GM19099 (cell line): ENCODE measurements at regions not wholly inside any gene's neighbourhood (a gene's known extent, or its start where the extent isn't known, plus 50 kb on each side); places are given as distances from the start of the nearest gene placed in this dataset.

Experiments
- POLR2A ChIP-seq: IDR thresholded peaks from 3 replicates; pipeline ENCODE4 v1.6.1; 2011; ENCODE audit warnings: low read depth; ENCODE audit not compliant: insufficient read length; ENCODE audit errors: extremely low read depth

DNA sequence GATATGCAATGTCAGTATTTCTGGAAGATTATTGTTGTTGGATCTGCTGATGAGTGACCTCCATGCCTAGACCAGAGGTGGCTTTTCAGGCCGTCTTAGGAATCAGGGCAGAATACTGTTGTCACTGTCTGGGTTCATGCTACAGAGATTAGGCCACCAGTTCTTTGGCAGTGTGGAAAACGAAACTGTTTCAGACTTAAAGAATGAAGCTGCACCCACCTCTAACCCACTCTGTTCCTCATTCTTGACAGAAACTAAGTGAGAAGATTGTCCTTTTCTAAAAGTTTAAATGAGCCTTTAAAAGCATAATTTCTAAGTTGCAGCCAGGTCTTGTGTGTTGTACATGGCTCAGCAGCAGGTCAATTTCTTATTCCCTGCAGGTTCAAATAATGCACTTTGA is 444.3 kb downstream of the ENC1 start:
- no peak for TF ChIP-seq POLR2A

DNA sequence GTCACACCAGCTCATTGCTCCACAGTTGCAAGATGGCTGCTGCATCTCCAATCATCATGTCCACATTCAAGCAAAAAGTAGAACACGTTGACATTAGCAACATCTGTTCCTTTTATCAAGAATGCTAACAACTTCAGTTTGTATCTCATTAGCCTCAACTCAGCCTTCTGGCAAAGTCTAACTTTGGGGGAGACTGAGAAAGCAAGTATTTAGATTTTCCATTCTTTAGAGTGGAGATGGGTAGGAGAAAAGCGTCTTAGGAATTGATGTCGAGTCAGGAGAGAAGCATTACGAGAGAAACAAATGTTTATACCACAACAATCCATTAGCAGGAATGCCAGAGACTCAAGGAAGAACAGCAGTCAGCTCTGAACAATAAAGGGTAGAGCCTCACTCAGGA is 446.3 kb downstream of the ENC1 start:
- no peak for TF ChIP-seq POLR2A

DNA sequence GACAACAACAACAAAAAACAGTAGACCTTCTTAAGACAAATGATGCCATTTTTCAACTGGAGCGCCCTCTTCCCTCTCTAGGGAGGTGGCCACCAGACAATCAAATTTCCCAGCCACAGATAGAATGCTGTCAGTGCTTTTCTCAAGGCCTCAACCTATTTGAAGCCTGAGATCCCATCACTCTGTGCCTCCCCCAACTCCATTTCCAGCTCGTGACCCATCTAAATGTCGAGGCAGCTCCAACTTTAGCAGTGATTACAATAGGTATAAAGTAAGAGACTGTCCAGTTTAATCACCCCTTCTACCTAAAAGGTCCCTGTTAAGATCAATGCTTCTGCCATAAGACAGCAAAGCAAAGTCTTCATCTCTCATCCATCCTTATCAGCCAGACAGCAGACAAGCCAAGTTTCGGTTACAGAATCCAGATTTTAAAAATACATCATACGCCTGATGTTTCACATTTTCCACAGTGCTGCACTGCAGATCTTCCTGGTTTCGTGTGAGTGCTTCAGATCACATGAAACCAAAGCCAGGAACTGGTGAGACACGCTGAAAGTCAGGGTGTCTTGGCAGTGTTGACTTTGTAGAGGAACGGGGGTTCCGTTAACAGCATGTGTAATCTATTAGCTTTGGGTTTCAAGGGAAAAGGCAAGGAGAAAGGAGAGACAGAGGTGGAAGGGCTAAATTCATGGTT is 447.8 kb downstream of the ENC1 start:
- TF ChIP-seq POLR2A = no peak

- TF ChIP-seq POLR2A = no peak
Observed at GRCh38 chr5:74188351-74189105, 452.0 kb downstream of the ENC1 start.

DNA sequence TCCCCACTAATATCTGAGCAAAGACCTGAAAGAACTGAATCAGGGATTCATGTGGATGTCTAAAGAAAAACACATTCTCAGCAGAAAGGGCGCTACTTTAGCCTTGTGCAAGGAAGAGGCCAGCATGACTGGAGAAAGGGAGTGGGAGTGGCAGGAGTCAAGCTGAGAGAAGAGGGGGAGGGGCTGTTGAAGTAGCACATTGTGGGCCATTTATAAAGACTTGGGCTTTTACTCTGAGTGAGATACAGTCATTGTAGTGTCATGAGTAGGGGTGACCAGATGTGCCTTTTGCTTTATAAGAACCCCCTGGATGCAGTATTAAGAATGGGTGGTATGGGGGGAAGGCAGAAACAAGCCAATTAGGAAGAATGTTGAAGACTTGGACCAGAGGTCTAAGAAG is 452.8 kb downstream of the ENC1 start:
- TF ChIP-seq POLR2A = no peak

DNA sequence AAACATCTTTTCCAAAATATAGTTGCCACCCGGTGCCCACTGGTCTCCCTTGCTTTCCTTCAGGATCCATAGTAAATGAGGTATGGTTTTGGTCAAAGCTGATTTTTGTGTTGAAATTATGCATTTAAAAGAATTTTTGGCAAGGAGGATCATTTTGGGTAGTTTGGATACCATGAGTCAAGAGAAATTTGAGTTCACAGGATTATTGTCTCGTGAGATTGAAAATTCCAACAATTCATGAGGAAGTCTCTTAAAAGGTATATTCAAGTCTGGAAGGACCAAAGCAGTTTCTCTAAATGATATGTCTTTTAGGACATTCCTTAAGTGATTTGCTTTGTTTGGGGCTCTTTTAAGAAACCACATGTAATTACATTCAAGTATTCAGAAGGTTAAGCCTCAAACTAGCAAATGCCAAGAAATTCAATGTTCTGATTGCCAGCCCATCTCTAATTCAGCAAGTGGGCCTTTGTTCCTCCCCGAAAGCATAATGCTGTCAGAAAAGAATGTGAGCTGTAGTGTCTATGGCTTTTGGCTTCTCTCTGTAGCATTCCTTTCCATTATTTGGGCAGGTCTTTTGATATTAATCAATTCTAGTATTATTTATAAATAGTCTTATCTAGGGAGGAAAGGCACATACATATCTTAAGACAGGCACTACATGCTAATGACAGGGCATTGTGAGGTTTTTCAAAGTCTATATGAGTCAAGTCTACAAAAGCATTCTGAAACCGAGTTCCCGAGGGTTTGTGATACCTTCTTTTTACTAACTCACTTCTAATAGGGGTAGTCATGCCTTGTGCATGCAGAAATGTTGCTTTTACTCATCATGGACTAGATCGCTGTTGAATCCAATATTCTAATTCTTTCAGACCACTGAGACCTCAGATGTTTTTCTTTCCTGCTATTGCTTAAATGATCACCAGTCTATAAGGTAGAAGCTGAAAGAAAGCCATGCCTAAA is 453.9 kb downstream of the ENC1 start:
- no peak for TF ChIP-seq POLR2A

GRCh38 chr5:74185599-74185998 is 454.9 kb downstream of the ENC1 start:
- TF ChIP-seq POLR2A = no peak

DNA sequence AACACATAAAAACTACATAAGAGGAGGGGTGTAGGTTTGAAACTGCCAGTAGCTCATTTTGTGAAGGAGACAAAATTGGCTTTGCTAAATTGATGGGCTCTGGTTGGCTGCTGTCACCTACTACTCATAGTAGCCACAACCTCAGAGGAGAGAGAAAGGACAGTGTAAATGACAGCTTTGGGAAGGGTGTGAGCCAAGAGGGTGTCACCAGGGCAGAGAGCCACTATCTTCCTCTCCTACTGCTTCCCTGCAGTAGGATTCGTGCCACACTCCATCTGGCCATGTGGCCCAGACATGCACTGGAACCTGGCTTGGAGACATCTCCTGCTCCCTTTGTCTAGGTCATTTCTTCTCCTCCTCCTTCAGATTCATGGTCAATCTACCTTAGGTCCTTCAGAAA is 455.9 kb downstream of the ENC1 start:
- TF ChIP-seq POLR2A = no peak

DNA sequence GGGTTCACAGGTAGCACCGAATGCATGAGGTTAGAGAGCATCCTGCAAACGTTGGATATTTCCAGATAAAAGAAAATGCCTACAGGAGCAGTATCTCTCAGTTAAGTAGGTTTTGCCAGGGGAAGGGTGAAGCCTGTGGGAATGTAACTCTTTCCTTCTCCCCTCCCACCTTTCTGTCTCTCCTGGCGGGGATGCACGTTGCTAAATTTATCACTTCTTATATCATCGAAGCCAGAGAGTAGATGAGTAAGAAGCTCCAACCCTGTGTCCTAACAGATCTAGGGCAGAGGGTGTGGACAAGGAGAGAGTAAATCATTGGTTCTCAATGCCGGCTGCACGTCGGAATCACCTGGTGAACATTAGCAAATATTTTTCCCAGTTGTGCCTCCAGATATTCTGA is 457.5 kb downstream of the ENC1 start:
- no peak for TF ChIP-seq POLR2A

- TF ChIP-seq POLR2A = no peak
Observed at GRCh38 chr5:74182603-74183002, 457.9 kb downstream of the ENC1 start.

- TF ChIP-seq POLR2A = no peak
Observed at GRCh38 chr5:74179701-74180100, 460.8 kb downstream of the ENC1 start.

- TF ChIP-seq POLR2A = no peak
Observed at GRCh38 chr5:74179179-74179578, 461.3 kb downstream of the ENC1 start.

DNA sequence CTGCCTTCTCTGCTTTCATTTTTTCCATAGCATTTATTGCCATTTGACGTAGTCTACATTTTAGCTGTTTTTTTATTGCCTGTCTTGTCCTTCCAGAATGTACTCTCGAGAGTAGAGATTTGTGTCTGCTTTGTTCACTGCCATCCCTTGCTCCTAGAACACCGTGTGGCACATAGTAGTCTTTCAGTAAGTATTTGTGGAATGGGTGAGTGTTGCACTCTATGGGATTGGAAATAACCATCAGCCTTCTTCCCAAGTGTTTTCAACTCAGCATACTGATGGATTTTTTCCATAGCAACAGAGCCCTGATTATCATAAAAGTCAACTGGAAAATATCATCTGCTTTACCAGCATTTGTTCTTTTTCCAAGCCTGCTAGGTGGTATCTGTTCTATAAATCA is 462.6 kb downstream of the ENC1 start:
- TF ChIP-seq POLR2A = no peak

GRCh38 chr5:74174366-74174765 is 466.2 kb downstream of the ENC1 start:
- TF ChIP-seq POLR2A = no peak

DNA sequence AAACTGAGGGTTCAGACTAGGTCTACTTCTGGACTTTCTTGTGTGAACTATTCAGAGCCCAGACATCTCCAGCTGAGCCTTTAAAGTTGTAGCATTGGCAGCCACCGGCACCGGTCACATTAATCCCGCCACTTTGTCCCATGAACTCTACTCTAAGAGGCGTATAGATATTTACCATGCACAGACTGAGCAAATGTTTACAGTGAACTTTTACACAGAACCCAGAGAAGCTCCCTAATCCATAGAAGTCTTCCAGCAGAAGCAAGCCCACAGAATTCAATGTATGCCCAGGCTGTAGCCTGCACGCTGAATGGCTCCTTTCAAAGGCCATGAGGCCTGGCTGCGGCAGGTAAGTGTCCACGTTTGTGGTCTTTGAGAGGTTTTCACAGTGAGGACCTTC is 466.9 kb downstream of the ENC1 start:
- TF ChIP-seq POLR2A = no peak
